Activated gamma-delta T cell (primary cell): ENCODE measurements at regions not wholly inside any gene's neighbourhood (a gene's known extent, or its start where the extent isn't known, plus 50 kb on each side); places are given as distances from the start of the nearest gene placed in this dataset.

Experiments used
- DNase-seq: peaks from one replicate; lab custom pipeline; 2025; lab: John Stamatoyannopoulos, UW

GRCh38 chr4:147312376-147313046 lies 168.4 kb upstream of the EDNRA start:
- no peak for DNase-seq

GRCh38 chr4:147313108-147313507 lies 167.8 kb upstream of the EDNRA start:
- no peak for DNase-seq

- no peak for DNase-seq
Measured at GRCh38 chr4:147318586-147318985, 162.3 kb upstream of the EDNRA start.

DNA sequence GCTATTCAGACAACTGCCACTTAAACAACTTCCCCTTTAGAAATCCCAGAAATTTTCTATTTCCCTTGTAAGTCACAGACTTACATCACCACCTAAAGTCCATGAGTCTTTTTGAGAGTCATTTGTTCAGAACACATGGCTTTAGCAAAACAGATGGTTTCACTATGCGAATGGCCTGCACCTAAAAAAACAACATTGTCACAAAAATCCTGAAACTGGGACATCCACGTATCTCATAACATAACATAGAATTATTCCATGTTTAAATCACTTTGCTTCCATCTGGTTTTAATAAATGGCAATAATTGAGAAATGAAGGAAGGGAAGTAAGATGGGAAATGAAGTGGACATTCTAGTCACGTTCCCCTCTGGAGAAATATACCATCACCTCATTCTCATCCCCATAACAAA lies 155.3 kb upstream of the EDNRA start:
- no peak for DNase-seq

DNA sequence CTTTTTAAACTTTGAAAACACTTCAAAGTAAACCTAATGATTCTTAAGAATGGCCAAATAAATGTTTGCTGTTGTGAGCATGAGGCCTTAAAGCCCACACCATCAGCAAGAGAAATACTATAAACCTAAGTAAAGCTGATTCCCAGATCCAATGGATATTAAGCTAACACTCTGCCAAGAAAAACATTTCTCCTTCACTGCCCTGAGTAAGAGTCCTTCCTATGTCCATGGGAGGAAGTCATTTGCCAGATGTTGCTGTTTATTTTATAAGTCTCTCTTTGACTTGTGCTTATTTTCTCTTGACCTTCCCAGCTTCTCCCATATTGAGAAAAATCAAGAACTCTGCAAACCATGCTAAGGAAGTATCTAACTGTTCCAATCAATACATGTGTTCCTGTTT lies 154.3 kb upstream of the EDNRA start:
- DNase-seq = no peak

DNA sequence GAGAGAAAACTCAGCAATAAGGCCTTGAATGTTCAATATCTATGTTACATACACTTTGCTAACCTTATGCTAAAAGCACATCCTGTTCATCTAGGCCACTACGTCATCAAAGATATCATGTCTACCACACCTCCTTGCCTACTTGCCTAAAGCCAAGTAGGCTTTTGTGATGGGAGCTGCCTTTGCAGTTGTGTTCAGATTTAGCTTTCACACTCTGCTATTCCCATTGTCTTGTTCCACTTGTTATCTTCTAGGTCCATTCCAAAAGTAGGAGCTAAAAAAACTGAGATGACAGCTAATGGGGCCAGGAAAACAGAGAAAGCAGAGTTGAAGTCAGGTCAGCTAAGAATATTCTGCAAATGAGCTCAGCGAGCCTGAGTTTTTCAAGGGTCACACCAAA lies 153.6 kb upstream of the EDNRA start:
- no peak for DNase-seq

GRCh38 chr4:147328189-147328588 lies 152.7 kb upstream of the EDNRA start:
- DNase-seq = no peak

GRCh38 chr4:147328756-147329446 lies 152.0 kb upstream of the EDNRA start:
- DNase-seq = no peak

DNA sequence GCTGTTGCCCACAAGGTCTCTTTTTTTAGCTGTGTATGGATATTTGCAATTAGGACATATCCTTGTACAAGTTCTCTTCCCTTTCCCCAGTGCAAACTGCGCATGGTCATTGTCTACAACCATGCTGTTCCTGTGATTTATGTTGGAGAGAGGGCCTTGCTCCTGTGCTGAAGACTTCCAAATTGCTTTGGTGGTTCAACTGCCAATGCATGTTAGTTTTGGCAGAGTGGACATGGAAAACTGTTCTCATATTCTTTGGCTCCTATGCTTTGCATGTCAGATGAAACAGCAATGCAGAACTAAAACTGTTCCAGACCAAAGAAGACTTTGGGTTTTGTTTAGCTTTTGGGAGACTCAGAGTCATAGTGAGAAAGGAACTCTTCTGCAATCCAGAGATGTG lies 148.8 kb upstream of the EDNRA start:
- DNase-seq = no peak

- DNase-seq = no peak
Measured at GRCh38 chr4:147334478-147334877, 146.4 kb upstream of the EDNRA start.

GRCh38 chr4:147335183-147335582 lies 145.7 kb upstream of the EDNRA start:
- DNase-seq = no peak

GRCh38 chr4:147336252-147336651 lies 144.6 kb upstream of the EDNRA start:
- no peak for DNase-seq

DNA sequence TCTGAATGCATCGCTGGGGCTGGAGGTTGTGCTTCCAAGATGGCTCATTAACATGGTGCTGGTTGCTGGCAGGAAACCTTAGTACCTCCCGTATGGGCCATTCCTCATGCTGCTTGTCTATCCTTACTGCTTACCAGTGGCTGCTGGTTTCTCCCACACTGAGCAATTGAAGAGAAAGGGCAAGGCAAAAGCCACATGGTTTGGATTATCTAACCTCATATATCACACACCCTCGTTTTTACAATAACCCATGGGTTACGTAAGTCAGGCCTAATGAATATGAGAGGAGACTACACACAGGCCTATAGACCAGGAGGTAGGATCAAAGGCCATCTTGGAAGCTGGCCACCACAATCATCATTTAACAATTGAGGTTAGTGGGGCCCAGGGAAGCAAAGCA lies 141.8 kb upstream of the EDNRA start:
- DNase-seq = no peak

DNA sequence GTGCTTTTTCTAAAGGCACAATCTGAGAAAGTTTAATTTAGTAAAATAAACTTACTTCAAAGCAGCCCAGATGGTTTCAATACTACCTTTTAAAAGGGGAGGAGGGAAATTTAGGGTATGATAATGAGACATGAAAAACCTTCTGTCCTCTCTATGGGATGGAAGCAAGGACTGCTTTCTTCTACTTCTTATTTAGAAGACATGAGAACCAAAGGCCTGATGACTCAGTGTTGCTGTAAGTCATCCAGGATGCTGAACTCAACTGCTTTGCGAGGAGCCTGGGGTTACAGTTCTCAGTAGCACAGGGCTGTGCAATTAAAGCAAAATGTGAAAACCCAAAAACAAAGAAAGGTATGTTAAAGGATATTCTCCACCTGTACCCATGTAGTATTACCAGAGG lies 140.8 kb upstream of the EDNRA start:
- no peak for DNase-seq

DNA sequence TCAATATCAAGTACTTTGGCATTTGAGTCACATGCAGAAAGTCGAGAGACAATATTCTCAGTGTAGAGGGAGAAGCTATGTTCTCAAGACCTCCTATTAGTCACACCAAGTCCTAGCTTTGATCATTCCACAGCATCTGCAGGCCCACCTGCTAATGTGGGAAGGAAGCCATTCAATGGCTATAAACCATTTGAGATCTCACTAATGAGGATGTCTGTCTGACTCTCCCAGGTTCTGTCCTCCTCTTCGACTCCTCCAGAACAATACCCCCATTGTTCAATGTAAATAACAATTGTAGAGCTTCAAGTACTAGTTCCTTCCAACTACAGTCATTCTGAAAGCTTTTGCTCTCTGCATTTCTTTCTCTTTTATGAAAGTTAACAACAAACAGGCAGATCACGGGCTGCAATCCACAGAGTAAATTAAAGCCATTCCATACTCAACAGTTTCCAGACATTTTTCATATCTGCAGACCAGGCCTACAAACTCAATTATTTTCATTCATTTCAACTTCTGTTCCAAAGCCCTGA lies 140.2 kb upstream of the EDNRA start:
- no peak for DNase-seq

DNA sequence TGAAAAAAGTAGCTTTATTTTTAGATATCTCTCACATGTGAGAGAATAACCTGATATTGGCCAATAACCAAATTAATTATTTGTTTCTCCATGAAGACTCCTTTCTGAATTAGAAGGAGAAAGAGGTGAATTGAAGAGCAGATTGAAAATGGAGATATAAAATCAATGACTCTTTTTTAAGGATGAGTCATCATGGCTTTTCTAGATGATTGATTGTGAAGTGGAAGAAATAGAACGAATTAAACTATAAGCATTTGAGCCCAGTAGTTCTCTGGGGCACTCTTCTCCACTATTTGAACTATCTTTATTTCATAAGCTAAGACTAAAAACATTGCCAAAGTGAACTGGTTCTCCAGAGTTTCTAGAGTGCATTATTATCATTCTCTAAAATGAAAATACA lies 137.2 kb upstream of the EDNRA start:
- DNase-seq = no peak

DNA sequence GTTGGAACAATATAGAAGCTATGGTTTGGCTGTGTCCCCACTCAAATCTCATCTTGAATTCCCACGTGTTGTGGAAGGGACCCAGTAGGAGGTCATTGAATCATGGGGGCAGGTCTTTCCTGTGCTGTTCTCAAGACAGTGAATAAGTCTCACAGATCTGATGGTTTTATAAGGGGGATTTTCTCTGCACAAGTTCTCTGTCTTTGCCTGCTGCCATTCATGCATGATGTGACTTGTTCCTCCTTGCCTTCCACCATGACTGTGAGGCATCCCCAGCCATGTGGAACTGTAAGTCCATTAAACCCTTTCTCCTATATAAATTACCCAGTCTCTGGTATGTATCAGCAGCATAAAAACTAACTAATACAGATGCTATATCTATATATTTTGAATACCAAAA lies 135.2 kb upstream of the EDNRA start:
- DNase-seq = no peak

- DNase-seq = no peak
Measured at GRCh38 chr4:147347217-147347616, 133.7 kb upstream of the EDNRA start.

DNA sequence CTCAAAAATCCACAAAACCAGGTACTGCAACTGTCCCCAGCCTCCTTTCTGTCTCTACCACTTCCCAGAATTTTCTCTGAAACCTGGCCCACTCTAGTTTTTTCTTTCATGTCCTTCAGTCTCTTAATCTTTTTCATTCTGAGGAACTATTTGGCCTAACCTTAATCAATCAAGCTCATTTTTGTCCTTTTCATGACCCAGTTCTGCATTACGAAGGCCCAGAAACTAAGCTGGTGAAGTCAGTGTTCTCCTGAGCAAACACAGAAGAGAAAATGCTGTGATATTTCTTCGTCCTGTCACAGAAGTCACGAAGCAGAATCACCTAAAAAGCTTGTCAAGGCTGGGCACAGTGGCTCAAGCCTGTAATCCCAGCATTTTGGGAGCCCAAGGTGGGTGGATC lies 131.7 kb upstream of the EDNRA start:
- no peak for DNase-seq

DNA sequence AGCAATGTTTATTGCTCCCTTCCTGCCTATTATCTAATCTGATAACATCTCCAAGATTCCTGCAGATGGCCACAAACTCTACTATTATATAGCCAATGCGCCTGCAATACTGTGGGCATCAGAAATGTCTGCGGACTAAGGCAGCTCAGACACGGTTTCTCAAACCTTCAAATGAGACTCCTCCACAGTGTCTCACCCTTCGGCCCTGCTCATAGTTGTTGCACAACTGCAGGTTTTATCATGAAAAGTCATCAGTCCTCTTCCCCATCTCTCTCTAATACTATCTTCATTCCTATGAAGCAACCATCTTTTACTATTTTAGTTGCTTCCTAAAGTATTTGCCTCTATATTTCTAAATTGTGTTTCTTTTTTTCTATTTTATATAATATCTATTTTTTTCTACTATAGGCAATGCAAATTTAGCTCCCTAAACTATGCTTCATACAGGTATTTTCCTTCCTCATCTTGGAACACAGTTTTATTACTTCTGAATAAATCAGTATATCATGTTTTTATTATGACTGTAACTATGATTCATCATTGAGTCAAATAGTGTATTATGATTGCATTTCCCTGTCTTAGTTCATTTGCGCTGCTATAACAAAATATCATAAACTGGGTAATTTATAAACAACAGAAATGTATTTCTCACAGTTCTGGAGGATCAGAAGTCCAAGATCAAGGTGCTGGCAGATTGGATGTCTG lies 129.7 kb upstream of the EDNRA start:
- DNase-seq = no peak

DNA sequence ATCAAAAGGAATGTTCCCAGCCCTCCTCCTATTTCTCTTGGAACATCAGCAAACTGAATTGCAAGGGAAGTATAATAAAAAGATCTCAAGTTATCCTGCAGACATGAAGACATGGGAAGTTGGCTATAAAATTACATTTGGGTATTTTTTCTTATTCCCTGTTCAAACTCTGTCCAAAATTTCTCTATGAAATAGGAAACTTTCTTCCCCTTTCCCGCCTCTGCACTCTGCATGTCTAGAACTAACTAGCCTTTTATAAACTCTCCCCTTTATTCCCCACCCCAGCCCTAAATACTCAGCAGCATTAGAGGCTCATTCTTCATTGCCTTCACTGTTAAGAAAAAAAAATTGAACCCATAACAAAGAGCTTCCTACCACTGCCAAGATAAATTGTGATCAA lies 126.7 kb upstream of the EDNRA start:
- DNase-seq = no peak

- no peak for DNase-seq
Measured at GRCh38 chr4:147355032-147355656, 125.8 kb upstream of the EDNRA start.

- no peak for DNase-seq
Measured at GRCh38 chr4:147355847-147356246, 125.0 kb upstream of the EDNRA start.
